ENCODE measurements at regions not wholly inside any gene's neighbourhood (a gene's known extent, or its start where the extent isn't known, plus 50 kb on each side); places are given as distances from the start of the nearest gene placed in this dataset.

- no peaks in the 10 kb centered on the region for H3K9me3 Mint-ChIP-seq
- peaks cover 2% of the 10 kb centered on the region; the same call in 1 of the 2 replicates for H3K4me1 Mint-ChIP-seq
- no peak overlapping the region for H3K27ac Mint-ChIP-seq
- no peaks in the 10 kb centered on the region for H3K27me3 Mint-ChIP-seq (ENCODE audit: low read depth)
- ChIA-PET CTCF (interaction anchor here (0.8 to 1.0 kb wide), 3 partner anchors 37 to 239 kb away, joined by 3 read pairs; no protein-coding TSS in a partner anchor), POLR2A (no interaction called here)
- H3K36me3 Mint-ChIP-seq: no peaks in the 10 kb centered on the region
- no peak overlapping the region for H3K4me3 Mint-ChIP-seq
- no peak for DNase-seq (ENCODE audit: low spot score)
- ATAC-seq: no peak
- TF ChIP-seq, protein P1, sequence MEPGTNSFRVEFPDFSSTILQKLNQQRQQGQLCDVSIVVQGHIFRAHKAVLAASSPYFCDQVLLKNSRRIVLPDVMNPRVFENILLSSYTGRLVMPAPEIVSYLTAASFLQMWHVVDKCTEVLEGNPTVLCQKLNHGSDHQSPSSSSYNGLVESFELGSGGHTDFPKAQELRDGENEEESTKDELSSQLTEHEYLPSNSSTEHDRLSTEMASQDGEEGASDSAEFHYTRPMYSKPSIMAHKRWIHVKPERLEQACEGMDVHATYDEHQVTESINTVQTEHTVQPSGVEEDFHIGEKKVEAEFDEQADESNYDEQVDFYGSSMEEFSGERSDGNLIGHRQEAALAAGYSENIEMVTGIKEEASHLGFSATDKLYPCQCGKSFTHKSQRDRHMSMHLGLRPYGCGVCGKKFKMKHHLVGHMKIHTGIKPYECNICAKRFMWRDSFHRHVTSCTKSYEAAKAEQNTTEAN (CRISPR knock-in tag; IDR thresholded peaks at IDR 0.05): no peak
- TF ChIP-seq JUN (CRISPR knock-in tag; IDR thresholded peaks at IDR 0.05) (no peak), ATF1 (CRISPR knock-in tag; IDR thresholded peaks at IDR 0.05) (no peak), GABPB1 (CRISPR knock-in tag; IDR thresholded peaks at IDR 0.05) (no peak)
These were observed 282.7 kb upstream of the SEMA6D start for GRCh38 chr15:47434596-47434995.

GRCh38 chr15:47437491-47437890 lies 279.8 kb upstream of the SEMA6D start:
- Mint-ChIP-seq H3K9me3 (no peaks in the 10 kb centered on the region), H3K36me3 (no peaks in the 10 kb centered on the region), H3K27me3 (ENCODE audit: low read depth) (no peaks in the 10 kb centered on the region), H3K4me3 (no peak overlapping the region), H3K27ac (no peak overlapping the region), H3K4me1 (peaks cover 20% of the 10 kb centered on the region)
- ATAC-seq: no peak
- CTCF ChIA-PET: no interaction called here
- DNase-seq (ENCODE audit: low spot score): no peak
- POLR2A ChIA-PET: no interaction called here
- TF ChIP-seq CBFB (CRISPR knock-in tag; IDR thresholded peaks at IDR 0.05; ENCODE audit: low read depth): no peak
- TF ChIP-seq IRF1 (CRISPR knock-in tag; IDR thresholded peaks at IDR 0.05): no peak
- no peak for TF ChIP-seq TEAD4 (CRISPR knock-in tag; IDR thresholded peaks at IDR 0.05)
- TF ChIP-seq, protein P2, sequence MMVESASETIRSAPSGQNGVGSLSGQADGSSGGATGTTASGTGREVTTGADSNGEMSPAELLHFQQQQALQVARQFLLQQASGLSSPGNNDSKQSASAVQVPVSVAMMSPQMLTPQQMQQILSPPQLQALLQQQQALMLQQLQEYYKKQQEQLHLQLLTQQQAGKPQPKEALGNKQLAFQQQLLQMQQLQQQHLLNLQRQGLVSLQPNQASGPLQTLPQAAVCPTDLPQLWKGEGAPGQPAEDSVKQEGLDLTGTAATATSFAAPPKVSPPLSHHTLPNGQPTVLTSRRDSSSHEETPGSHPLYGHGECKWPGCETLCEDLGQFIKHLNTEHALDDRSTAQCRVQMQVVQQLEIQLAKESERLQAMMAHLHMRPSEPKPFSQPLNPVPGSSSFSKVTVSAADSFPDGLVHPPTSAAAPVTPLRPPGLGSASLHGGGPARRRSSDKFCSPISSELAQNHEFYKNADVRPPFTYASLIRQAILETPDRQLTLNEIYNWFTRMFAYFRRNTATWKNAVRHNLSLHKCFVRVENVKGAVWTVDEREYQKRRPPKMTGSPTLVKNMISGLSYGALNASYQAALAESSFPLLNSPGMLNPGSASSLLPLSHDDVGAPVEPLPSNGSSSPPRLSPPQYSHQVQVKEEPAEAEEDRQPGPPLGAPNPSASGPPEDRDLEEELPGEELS (CRISPR knock-in tag; IDR thresholded peaks at IDR 0.05): no peak
- no peak for TF ChIP-seq ZNF416 (CRISPR knock-in tag; IDR thresholded peaks at IDR 0.05)
- TF ChIP-seq NFATC4 (CRISPR knock-in tag; IDR thresholded peaks at IDR 0.05): no peak
- TF ChIP-seq NR1H2 (CRISPR knock-in tag; IDR thresholded peaks at IDR 0.05): no peak
- TF ChIP-seq USF2 (CRISPR knock-in tag; IDR thresholded peaks at IDR 0.05): no peak
- TF ChIP-seq IRF2 (CRISPR knock-in tag; IDR thresholded peaks at IDR 0.05; ENCODE audit: borderline replicate concordance, low read depth): no peak
- TF ChIP-seq NR3C1 (CRISPR knock-in tag; conservative IDR thresholded peaks at IDR 0.05; ENCODE audit: low read depth): no peak
- no peak for TF ChIP-seq TCF7 (CRISPR knock-in tag; IDR thresholded peaks at IDR 0.05; ENCODE audit: low read depth)
- TF ChIP-seq JAZF1 (CRISPR knock-in tag; IDR thresholded peaks at IDR 0.05): no peak
- TF ChIP-seq ZSCAN18 (CRISPR knock-in tag; IDR thresholded peaks at IDR 0.05): no peak
- TF ChIP-seq ZNF281 (CRISPR knock-in tag; IDR thresholded peaks at IDR 0.05): no peak
- no peak for TF ChIP-seq ESRRA (CRISPR knock-in tag; IDR thresholded peaks at IDR 0.05; ENCODE audit: borderline replicate concordance)
- no peak for TF ChIP-seq ATF2 (CRISPR knock-in tag; IDR thresholded peaks at IDR 0.05; ENCODE audit: borderline replicate concordance, low read depth)
- TF ChIP-seq ZNF396 (CRISPR knock-in tag; IDR thresholded peaks at IDR 0.05; ENCODE audit: borderline replicate concordance): no peak
- TF ChIP-seq STAT6 (CRISPR knock-in tag; conservative IDR thresholded peaks at IDR 0.05; ENCODE audit: low read depth): no peak
- TF ChIP-seq HMGA2 (CRISPR knock-in tag; IDR thresholded peaks at IDR 0.05): no peak

All from WTC11 (cell line).